GM19438 (cell line): ENCODE measurements at regions not wholly inside any gene's neighbourhood (a gene's known extent, or its start where the extent isn't known, plus 50 kb on each side); places are given as distances from the start of the nearest gene placed in this dataset.

ENCODE experiments used
- ATAC-seq: cut with Tn5 transposase; IDR thresholded peaks from one replicate; pipeline ENCODE4 v1.9.1; 2021; ENCODE audit warnings: low read depth; ENCODE audit not compliant: unreplicated experiment

GRCh38 chr6:45791211-45792168, 224.2 kb downstream of the CLIC5 start:
- no peak for ATAC-seq

GRCh38 chr6:45789238-45789637, 226.4 kb downstream of the CLIC5 start:
- no peak for ATAC-seq

- ATAC-seq = no peak
These were observed 228.3 kb downstream of the CLIC5 start for GRCh38 chr6:45787384-45787783.

GRCh38 chr6:45786355-45786781, 229.3 kb downstream of the CLIC5 start:
- ATAC-seq = no peak

GRCh38 chr6:45784250-45784649, 231.4 kb downstream of the CLIC5 start:
- no peak for ATAC-seq

GRCh38 chr6:45783716-45784115, 231.9 kb downstream of the CLIC5 start:
- ATAC-seq = no peak

GRCh38 chr6:45781890-45782289, 233.8 kb downstream of the CLIC5 start:
- no peak for ATAC-seq

GRCh38 chr6:45780523-45780922, 235.1 kb downstream of the CLIC5 start:
- ATAC-seq = no peak

- no peak for ATAC-seq
These were observed 240.5 kb downstream of the CLIC5 start for GRCh38 chr6:45775026-45775697.

- ATAC-seq = no peak
These were observed 241.8 kb downstream of the CLIC5 start for GRCh38 chr6:45773906-45774305.

- no peak for ATAC-seq
These were observed 242.7 kb downstream of the CLIC5 start for GRCh38 chr6:45772886-45773495.

- no peak for ATAC-seq
These were observed 243.6 kb downstream of the CLIC5 start for GRCh38 chr6:45772051-45772450.

GRCh38 chr6:45763281-45763680, 252.4 kb downstream of the CLIC5 start:
- ATAC-seq = no peak

GRCh38 chr6:45759472-45759810, 256.2 kb downstream of the CLIC5 start:
- ATAC-seq = no peak

- ATAC-seq = no peak
These were observed 256.7 kb downstream of the CLIC5 start for GRCh38 chr6:45758787-45759471.

GRCh38 chr6:45757443-45758130, 258.1 kb downstream of the CLIC5 start:
- ATAC-seq = no peak

GRCh38 chr6:45756606-45757005, 259.1 kb downstream of the CLIC5 start:
- no peak for ATAC-seq

- ATAC-seq = no peak
These were observed 261.2 kb downstream of the CLIC5 start for GRCh38 chr6:45754432-45754831.

- ATAC-seq = no peak
These were observed 269.6 kb downstream of the CLIC5 start for GRCh38 chr6:45746046-45746445.

GRCh38 chr6:45743028-45743615, 272.5 kb downstream of the CLIC5 start:
- no peak for ATAC-seq
